Lower leg skin (tissue), 3 donors: ENCODE measurements at regions not wholly inside any gene's neighbourhood (a gene's known extent, or its start where the extent isn't known, plus 50 kb on each side); places are given as distances from the start of the nearest gene placed in this dataset.

Source experiments
- POLR2A ChIP-seq, 2 donors: fragments of 450-650 bp; IDR thresholded peaks; one replicate each; pipeline ENCODE4 v1.6.1; 2016 to 2017; ENCODE audit warnings: antibody characterized with exemption in 2 of 2, mild to moderate bottlenecking in 1 of 2, moderate library complexity in 1 of 2
- TF ChIP-seq, protein P1 (sequence below), 3 donors: fragments of 450-650 bp; IDR thresholded peaks; one replicate each; pipeline ENCODE4 v1.5.1; 2016; ENCODE audit warnings: antibody characterized with exemption in 3 of 3, mild to moderate bottlenecking in 3 of 3, moderate library complexity in 2 of 3

DNA sequence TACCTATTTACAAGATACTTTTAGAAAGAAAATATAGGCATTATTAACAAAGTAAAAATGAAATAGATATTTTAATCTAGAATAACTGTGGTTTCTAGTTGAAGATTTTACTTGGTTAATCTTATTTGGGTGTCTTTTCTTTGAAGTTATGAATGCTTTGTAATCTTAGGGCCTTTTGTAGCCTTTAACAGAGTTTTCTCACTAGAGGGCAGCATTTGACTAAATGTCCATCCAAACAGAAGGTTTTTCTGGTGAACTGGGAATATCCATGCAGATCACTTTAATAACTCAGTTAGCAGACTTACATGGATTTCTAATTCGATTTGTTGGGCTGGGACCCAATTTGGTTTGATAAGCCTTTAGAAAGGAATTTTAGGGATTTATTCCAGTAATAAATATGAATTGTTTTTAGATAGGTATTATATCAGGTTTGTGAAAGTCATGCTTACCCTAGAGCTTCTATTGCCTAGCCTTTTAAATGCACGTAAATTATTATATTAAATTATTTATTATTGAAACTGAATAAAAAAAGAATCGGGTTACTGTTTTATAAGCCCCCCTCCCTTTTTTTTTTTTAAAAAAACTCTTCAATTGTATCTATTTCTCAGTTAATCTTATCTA is 119.7 kb downstream of the ZNF326 start:
- no peak for TF ChIP-seq POLR2A (IDR thresholded peaks at IDR 0.05)
- TF ChIP-seq, protein P1, sequence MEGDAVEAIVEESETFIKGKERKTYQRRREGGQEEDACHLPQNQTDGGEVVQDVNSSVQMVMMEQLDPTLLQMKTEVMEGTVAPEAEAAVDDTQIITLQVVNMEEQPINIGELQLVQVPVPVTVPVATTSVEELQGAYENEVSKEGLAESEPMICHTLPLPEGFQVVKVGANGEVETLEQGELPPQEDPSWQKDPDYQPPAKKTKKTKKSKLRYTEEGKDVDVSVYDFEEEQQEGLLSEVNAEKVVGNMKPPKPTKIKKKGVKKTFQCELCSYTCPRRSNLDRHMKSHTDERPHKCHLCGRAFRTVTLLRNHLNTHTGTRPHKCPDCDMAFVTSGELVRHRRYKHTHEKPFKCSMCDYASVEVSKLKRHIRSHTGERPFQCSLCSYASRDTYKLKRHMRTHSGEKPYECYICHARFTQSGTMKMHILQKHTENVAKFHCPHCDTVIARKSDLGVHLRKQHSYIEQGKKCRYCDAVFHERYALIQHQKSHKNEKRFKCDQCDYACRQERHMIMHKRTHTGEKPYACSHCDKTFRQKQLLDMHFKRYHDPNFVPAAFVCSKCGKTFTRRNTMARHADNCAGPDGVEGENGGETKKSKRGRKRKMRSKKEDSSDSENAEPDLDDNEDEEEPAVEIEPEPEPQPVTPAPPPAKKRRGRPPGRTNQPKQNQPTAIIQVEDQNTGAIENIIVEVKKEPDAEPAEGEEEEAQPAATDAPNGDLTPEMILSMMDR (IDR thresholded peaks at IDR 0.05), result no peak
